Progenitor cell of endocrine pancreas (in vitro differentiated cells): ENCODE measurements at regions not wholly inside any gene's neighbourhood (a gene's known extent, or its start where the extent isn't known, plus 50 kb on each side); places are given as distances from the start of the nearest gene placed in this dataset.
A peak's percentile ranks its signal among the peaks of the same experiment; 100 is the strongest.

Experiments
- DNase-seq: peaks from one replicate; pipeline ENCODE4 v3.0.0; 2021; ENCODE audit warnings: low spot score; ENCODE audit not compliant: unreplicated experiment
- H3K27ac Mint-ChIP-seq: 2 replicates; pipeline ENCODE4 v1.8.0; 2021; ENCODE audit warnings: mild to moderate bottlenecking, moderate library complexity, mixed read lengths
- H3K27me3 Mint-ChIP-seq: 2 replicates; pipeline ENCODE4 v1.8.0; 2021; ENCODE audit warnings: mixed read lengths
- H3K36me3 Mint-ChIP-seq: 2 replicates; pipeline ENCODE4 v1.8.0; 2022; ENCODE audit warnings: mixed read lengths; ENCODE audit not compliant: insufficient read depth
- H3K4me1 Mint-ChIP-seq: 2 replicates; pipeline ENCODE4 v1.8.0; 2021; ENCODE audit warnings: low read depth, mixed read lengths
- H3K4me3 Mint-ChIP-seq: 2 replicates; pipeline ENCODE4 v1.8.0; 2021; ENCODE audit warnings: low read depth, mild to moderate bottlenecking, moderate library complexity, mixed read lengths
- H3K9me3 Mint-ChIP-seq: 2 replicates; pipeline ENCODE4 v1.8.0; 2021; ENCODE audit warnings: low read depth, mixed read lengths
- CTCF ChIP-seq: fragments of 200-600 bp; sonication (generic); IDR thresholded peaks from one replicate; pipeline ENCODE4 v1.5.0; 2021; ENCODE audit warnings: antibody characterized with exemption, mild to moderate bottlenecking; ENCODE audit not compliant: unreplicated experiment

DNA sequence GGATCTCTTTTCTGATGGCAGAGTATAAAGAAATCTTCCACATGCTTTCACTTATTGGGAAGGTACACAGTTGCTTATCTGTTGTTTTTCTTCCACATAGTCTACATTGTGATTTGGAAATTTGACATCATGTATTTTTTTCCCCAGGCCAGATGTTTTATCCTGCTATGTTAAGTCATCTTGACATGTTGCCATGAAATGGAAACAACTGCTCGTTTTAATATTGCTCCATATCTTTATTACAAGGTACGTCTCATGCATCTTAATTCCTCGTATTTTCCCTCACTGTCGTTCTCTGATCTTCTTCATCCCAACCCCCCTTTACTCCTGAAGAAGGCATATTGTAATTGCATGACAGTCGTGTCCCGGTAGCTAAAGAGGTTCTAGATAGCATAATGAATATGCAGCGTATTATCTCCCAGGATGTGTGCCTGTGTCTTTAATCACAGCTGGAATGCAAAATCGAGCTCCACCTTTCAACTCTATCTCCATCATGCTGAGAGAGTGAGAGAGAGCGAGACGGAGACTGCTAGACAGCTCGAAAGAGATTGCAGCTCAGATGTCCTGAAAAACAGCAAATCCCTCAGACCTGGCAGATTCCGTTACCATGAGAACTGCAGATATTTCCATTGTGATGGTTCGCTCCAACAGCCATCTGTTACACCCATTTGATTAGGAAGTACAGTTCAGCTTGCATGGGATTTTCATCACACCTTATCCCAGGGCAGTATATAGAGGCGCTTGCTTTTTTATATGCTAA lies 281.7 kb downstream of the TMEM38B start:
- no peak for DNase-seq
- Mint-ChIP-seq H3K27ac (no peak overlapping the region), H3K27me3 (no peaks in the 10 kb centered on the region), H3K4me3 (no peak overlapping the region), H3K36me3 (no peaks in the 10 kb centered on the region), H3K9me3 (no peaks in the 10 kb centered on the region), H3K4me1 (peaks cover 11% of the 10 kb centered on the region)
- no peak for TF ChIP-seq CTCF

GRCh38 chr9:105978336-105978735 lies 284.0 kb downstream of the TMEM38B start:
- Mint-ChIP-seq H3K4me1 (peaks cover 11% of the 10 kb centered on the region), H3K9me3 (no peaks in the 10 kb centered on the region), H3K36me3 (no peaks in the 10 kb centered on the region), H3K27ac (peak overlapping the region; percentile 26), H3K4me3 (no peak overlapping the region), H3K27me3 (no peaks in the 10 kb centered on the region)
- no peak for DNase-seq
- TF ChIP-seq CTCF, result no peak

GRCh38 chr9:105978826-105979225 lies 284.5 kb downstream of the TMEM38B start:
- Mint-ChIP-seq H3K4me3 (no peak overlapping the region), H3K27ac (peak overlapping the region; percentile 26), H3K9me3 (no peaks in the 10 kb centered on the region), H3K27me3 (no peaks in the 10 kb centered on the region), H3K4me1 (peaks cover 11% of the 10 kb centered on the region), H3K36me3 (no peaks in the 10 kb centered on the region)
- DNase-seq, result no peak
- TF ChIP-seq CTCF, result no peak

- no peaks in the 10 kb centered on the region for H3K36me3 Mint-ChIP-seq
- no peak for DNase-seq
- no peaks in the 10 kb centered on the region for H3K9me3 Mint-ChIP-seq
- peaks cover 11% of the 10 kb centered on the region for H3K4me1 Mint-ChIP-seq
- H3K27me3 Mint-ChIP-seq, result no peaks in the 10 kb centered on the region
- H3K27ac Mint-ChIP-seq, result no peak overlapping the region
- no peak for TF ChIP-seq CTCF
- no peak overlapping the region for H3K4me3 Mint-ChIP-seq
Observed at GRCh38 chr9:105979290-105979689, 284.9 kb downstream of the TMEM38B start.

DNA sequence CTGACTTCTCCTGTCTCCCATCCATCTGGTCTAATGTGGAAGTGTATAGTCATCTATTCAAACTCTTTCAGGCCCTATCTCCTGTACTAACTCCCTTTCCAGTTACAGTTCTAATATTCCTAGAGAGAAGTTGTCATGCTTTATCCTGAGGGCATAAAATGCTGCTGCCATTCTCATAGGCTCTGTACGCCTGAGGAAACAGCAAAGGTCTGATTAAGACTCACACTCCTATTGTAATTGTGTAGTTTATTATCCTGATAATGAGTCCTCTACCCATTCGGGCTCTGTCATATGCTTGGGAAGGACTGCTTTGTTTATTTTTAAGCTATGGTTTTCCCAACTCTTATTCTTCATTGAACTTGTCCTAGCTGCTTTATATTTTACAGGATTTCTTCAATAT lies 290.4 kb downstream of the TMEM38B start:
- no peak for TF ChIP-seq CTCF
- Mint-ChIP-seq H3K27me3 (no peaks in the 10 kb centered on the region), H3K36me3 (no peaks in the 10 kb centered on the region), H3K4me3 (no peak overlapping the region), H3K9me3 (no peaks in the 10 kb centered on the region), H3K4me1 (no peaks in the 10 kb centered on the region), H3K27ac (no peak overlapping the region)
- no peak for DNase-seq
